Neuronal stem cell (in vitro differentiated cells): ENCODE measurements at regions not wholly inside any gene's neighbourhood (a gene's known extent, or its start where the extent isn't known, plus 50 kb on each side); places are given as distances from the start of the nearest gene placed in this dataset.
A peak's percentile ranks its signal among the peaks of the same experiment; 100 is the strongest.

Source experiments
- DNase-seq: peaks from one replicate; pipeline ENCODE4 v3.0.0-alpha.2; 2013; ENCODE audit warnings: low spot score
- H2AFZ ChIP-seq: one replicate; pipeline ENCODE4 v1.6.1; 2013; ENCODE audit warnings: mild to moderate bottlenecking, low read length, inconsistent platforms
- H2AK5ac ChIP-seq: 2 replicates; pipeline ENCODE4 v1.6.1; 2013; ENCODE audit warnings: low read depth, mild to moderate bottlenecking, inconsistent platforms, low read length, moderate library complexity, mixed read lengths
- H2BK120ac ChIP-seq: 2 replicates; pipeline ENCODE4 v1.6.1; 2013; ENCODE audit warnings: low read depth, mild to moderate bottlenecking, inconsistent platforms, low read length, moderate library complexity, mixed read lengths
- H2BK12ac ChIP-seq: one replicate; pipeline ENCODE4 v1.6.1; 2013; ENCODE audit warnings: low read length, inconsistent platforms
- H2BK15ac ChIP-seq: 2 replicates; pipeline ENCODE4 v1.6.1; 2013; ENCODE audit warnings: mild to moderate bottlenecking, low read length, inconsistent platforms, mixed read lengths
- H2BK5ac ChIP-seq: one replicate; pipeline ENCODE4 v1.6.1; 2013; ENCODE audit warnings: inconsistent platforms, mild to moderate bottlenecking, low read length, moderate library complexity
- H3K14ac ChIP-seq: one replicate; pipeline ENCODE4 v1.6.1; 2013; ENCODE audit warnings: low read length, inconsistent platforms
- H3K18ac ChIP-seq: 2 replicates; pipeline ENCODE4 v1.6.1; 2013; ENCODE audit warnings: low read length, inconsistent platforms
- H3K23ac ChIP-seq: 2 replicates; pipeline ENCODE4 v1.6.1; 2013; ENCODE audit warnings: low read depth, mild to moderate bottlenecking, mixed read lengths, low read length, inconsistent platforms; ENCODE audit not compliant: poor library complexity
- H3K27ac ChIP-seq: replicated peaks from 3 replicates; pipeline ENCODE4 v1.5.1; 2013; ENCODE audit warnings: low read length, inconsistent platforms
- H3K27me3 ChIP-seq, 3 experiments: 2 replicates each; pipeline ENCODE4 v1.6.1; 2013; ENCODE audit warnings: low read length in 3 of 3, mild to moderate bottlenecking in 2 of 3, inconsistent platforms in 1 of 3, low read depth in 1 of 3, mixed read lengths in 1 of 3, moderate library complexity in 1 of 3; ENCODE audit not compliant: control insufficient read depth in 3 of 3, insufficient read depth in 3 of 3
- H3K36me3 ChIP-seq, 2 donors: replicated peaks in 1 of 2; 2 replicates each; pipeline ENCODE4 v1.6.1; 2013; ENCODE audit warnings: low read length in 2 of 2; ENCODE audit not compliant: control insufficient read depth in 2 of 2, insufficient read depth in 2 of 2
- H3K4ac ChIP-seq: 2 replicates; pipeline ENCODE4 v1.6.1; 2013; ENCODE audit warnings: inconsistent platforms, mild to moderate bottlenecking, low read length, moderate library complexity
- H3K4me1 ChIP-seq, 2 donors: 1 replicate in 1 of 2; 2 replicates in 1 of 2; pipeline ENCODE4 v1.6.1; 2013; ENCODE audit warnings: low read length in 2 of 2, low read depth in 1 of 2; ENCODE audit not compliant: control insufficient read depth in 2 of 2, insufficient read depth in 1 of 2
- H3K4me2 ChIP-seq: one replicate; pipeline ENCODE4 v1.6.1; 2013; ENCODE audit warnings: mild to moderate bottlenecking, low read length, inconsistent platforms; ENCODE audit not compliant: insufficient read depth, poor library complexity, severe bottlenecking
- H3K4me3 ChIP-seq, 2 donors: 2 replicates each; pipeline ENCODE4 v1.5.1; 2013; ENCODE audit warnings: low read length in 2 of 2, mild to moderate bottlenecking in 2 of 2, inconsistent platforms in 1 of 2, moderate library complexity in 1 of 2
- H3K79me1 ChIP-seq: one replicate; pipeline ENCODE4 v1.6.1; 2013; ENCODE audit warnings: low read depth, mild to moderate bottlenecking, inconsistent platforms, low read length, moderate library complexity
- H3K9ac ChIP-seq: one replicate; pipeline ENCODE4 v1.6.1; 2013; ENCODE audit warnings: mild to moderate bottlenecking, low read depth, low read length, inconsistent platforms; ENCODE audit not compliant: poor library complexity
- H3K9me3 ChIP-seq, 2 donors: replicated peaks in 1 of 2; 2 replicates each; pipeline versions ENCODE3 to v1.6.1; 2013; ENCODE audit warnings: low read length in 2 of 2, mild to moderate bottlenecking in 2 of 2, inconsistent platforms in 1 of 2, low read depth in 1 of 2, mixed read lengths in 1 of 2, moderate library complexity in 1 of 2; ENCODE audit not compliant: control insufficient read depth in 2 of 2, insufficient read depth in 1 of 2
- H4K8ac ChIP-seq: one replicate; pipeline ENCODE4 v1.6.1; 2013; ENCODE audit warnings: low read depth, mild to moderate bottlenecking, inconsistent platforms, low read length, moderate library complexity
- H4K91ac ChIP-seq: one replicate; pipeline ENCODE4 v1.6.1; 2013; ENCODE audit warnings: low read length, low read depth, mild to moderate bottlenecking, inconsistent platforms; ENCODE audit not compliant: poor library complexity
- WGBS, 2 donors: extraction: QIAGEN DNeasy Blood & Tissue Kit; methylation state at CpG; one replicate each; pipeline ENCODE4 v1.1.7; 2013; ENCODE audit warnings: missing lambda C conversion rate in 2 of 2, mixed read lengths in 1 of 2; ENCODE audit not compliant: insufficient read length in 2 of 2, insufficient replicate concordance in 1 of 2; ENCODE audit errors: extremely low coverage in 2 of 2; 5-methylcytosine and 5-hydroxymethylcytosine counted together

DNA sequence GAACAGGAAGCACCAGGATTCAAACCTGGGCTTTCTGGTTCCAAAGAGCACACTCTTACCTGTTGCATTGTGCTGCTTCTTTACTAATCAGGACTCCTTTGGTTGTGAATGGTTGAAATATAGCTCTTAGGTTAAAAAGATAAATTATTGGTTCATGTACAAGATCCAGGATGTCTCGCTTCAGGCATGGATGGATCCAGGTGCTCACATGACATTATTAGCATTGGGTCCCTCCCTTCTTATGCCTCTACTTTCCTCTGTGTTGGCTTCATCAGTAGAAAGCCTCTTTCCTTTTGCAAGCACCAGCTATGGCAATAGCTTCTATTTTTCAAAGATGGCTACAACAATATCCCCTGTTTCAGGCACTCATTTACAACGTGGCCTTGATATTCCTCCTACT lies 217.7 kb upstream of the SULF2 start:
- no peak overlapping the region for H2BK15ac ChIP-seq
- H3K9ac ChIP-seq: no peak overlapping the region
- no peak overlapping the region for H2BK12ac ChIP-seq
- no peak overlapping the region for H4K8ac ChIP-seq
- no peak overlapping the region for H2AFZ ChIP-seq
- no peaks in the 10 kb centered on the region for H3K27me3 ChIP-seq
- no peak overlapping the region for H3K4ac ChIP-seq
- H3K4me1 ChIP-seq: peaks cover 8 to 10% of the 10 kb centered on the region in 2 donors
- no peak overlapping the region for H3K4me3 ChIP-seq
- peaks cover 0 to 2% of the 10 kb centered on the region in 2 donors for H3K9me3 ChIP-seq
- no peak overlapping the region for H2BK5ac ChIP-seq
- DNase-seq: no peak
- no peak overlapping the region for H2AK5ac ChIP-seq
- H3K79me1 ChIP-seq: no peaks in the 10 kb centered on the region
- H3K36me3 ChIP-seq: no peaks in the 10 kb centered on the region
- H2BK120ac ChIP-seq: no peak overlapping the region
- H3K14ac ChIP-seq: no peak overlapping the region
- H3K18ac ChIP-seq: no peak overlapping the region
- H4K91ac ChIP-seq: no peak overlapping the region
- no peak overlapping the region for H3K27ac ChIP-seq
- no peak overlapping the region for H3K23ac ChIP-seq
- no CpG with 5 or more reads among the region's 2 CpGs for WGBS, 2 donors
- H3K4me2 ChIP-seq: no peak overlapping the region

GRCh38 chr20:48002517-48002970 lies 217.3 kb upstream of the SULF2 start:
- no peak overlapping the region for H3K9ac ChIP-seq
- no peak overlapping the region for H3K4me2 ChIP-seq
- H3K9me3 ChIP-seq: peaks cover 0 to 2% of the 10 kb centered on the region in 2 donors
- no peaks in the 10 kb centered on the region for H3K27me3 ChIP-seq
- H4K8ac ChIP-seq: no peak overlapping the region
- no peaks in the 10 kb centered on the region for H3K36me3 ChIP-seq
- no peak overlapping the region for H3K4ac ChIP-seq
- H2BK120ac ChIP-seq: no peak overlapping the region
- H3K4me3 ChIP-seq: no peak overlapping the region
- no peak overlapping the region for H2AFZ ChIP-seq
- H4K91ac ChIP-seq: no peak overlapping the region
- H2BK5ac ChIP-seq: no peak overlapping the region
- H3K27ac ChIP-seq: no peak overlapping the region
- peaks cover 8 to 10% of the 10 kb centered on the region in 2 donors for H3K4me1 ChIP-seq
- H3K18ac ChIP-seq: no peak overlapping the region
- no peak overlapping the region for H2BK12ac ChIP-seq
- no peaks in the 10 kb centered on the region for H3K79me1 ChIP-seq
- H3K23ac ChIP-seq: no peak overlapping the region
- WGBS, 2 donors: no CpG with 5 or more reads among the region's 2 CpGs
- H2AK5ac ChIP-seq: no peak overlapping the region
- no peak for DNase-seq
- no peak overlapping the region for H2BK15ac ChIP-seq
- H3K14ac ChIP-seq: no peak overlapping the region

GRCh38 chr20:47999166-47999565 lies 213.9 kb upstream of the SULF2 start:
- no peak overlapping the region for H3K4me3 ChIP-seq
- no peak overlapping the region for H2AFZ ChIP-seq
- H3K79me1 ChIP-seq: no peaks in the 10 kb centered on the region
- H3K4ac ChIP-seq: no peak overlapping the region
- peaks cover 2 to 3% of the 10 kb centered on the region in 2 donors for H3K9me3 ChIP-seq
- no peak overlapping the region for H2BK12ac ChIP-seq
- H3K9ac ChIP-seq: no peak overlapping the region
- H3K36me3 ChIP-seq: no peaks in the 10 kb centered on the region
- no peak overlapping the region for H3K18ac ChIP-seq
- no peak for DNase-seq
- no peak overlapping the region for H3K4me2 ChIP-seq
- no peaks in the 10 kb centered on the region for H3K27me3 ChIP-seq
- H2BK5ac ChIP-seq: no peak overlapping the region
- H2AK5ac ChIP-seq: no peak overlapping the region
- H3K27ac ChIP-seq: no peak overlapping the region
- peaks cover 8 to 10% of the 10 kb centered on the region in 2 donors for H3K4me1 ChIP-seq
- H2BK120ac ChIP-seq: no peak overlapping the region
- no peak overlapping the region for H4K8ac ChIP-seq
- H3K14ac ChIP-seq: no peak overlapping the region
- H3K23ac ChIP-seq: no peak overlapping the region
- H2BK15ac ChIP-seq: no peak overlapping the region
- no peak overlapping the region for H4K91ac ChIP-seq

DNA sequence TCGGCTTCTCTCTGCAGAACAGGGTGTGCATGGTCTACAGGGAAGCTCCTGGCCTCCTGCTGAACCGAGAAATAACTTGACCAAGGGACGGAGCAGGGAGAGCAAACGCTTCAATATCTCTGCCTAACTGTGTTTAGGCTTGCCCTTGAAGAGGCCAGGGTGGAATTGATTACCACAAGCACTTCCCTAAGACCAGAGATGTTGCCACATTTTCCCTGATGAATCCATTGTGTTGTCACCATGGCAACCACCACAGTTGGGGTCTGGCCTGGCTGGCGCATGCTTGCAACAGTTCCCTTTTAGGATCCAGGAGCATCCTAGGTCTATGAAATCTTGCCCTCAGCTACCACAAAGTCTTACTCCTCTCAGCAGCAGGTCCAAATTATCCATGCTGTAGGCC lies 213.5 kb upstream of the SULF2 start:
- Histone ChIP-seq H2BK5ac (no peak overlapping the region), H2AK5ac (no peak overlapping the region), H4K91ac (no peak overlapping the region), H3K9me3 (peaks cover 3 to 5% of the 10 kb centered on the region in 2 donors), H2BK12ac (no peak overlapping the region), H3K14ac (no peak overlapping the region), H2BK120ac (no peak overlapping the region), H3K4me2 (peak overlapping the region; percentile 30), H3K18ac (no peak overlapping the region), H2AFZ (peak overlapping the region; percentile 63), H3K79me1 (no peaks in the 10 kb centered on the region), H3K4me3 (no peak overlapping the region), H3K23ac (no peak overlapping the region), H4K8ac (no peak overlapping the region), H3K36me3 (no peaks in the 10 kb centered on the region), H3K4ac (no peak overlapping the region), H3K27me3 (no peaks in the 10 kb centered on the region), H3K9ac (no peak overlapping the region), H3K27ac (no peak overlapping the region), H2BK15ac (no peak overlapping the region), H3K4me1 (peaks cover 8 to 10% of the 10 kb centered on the region in 2 donors)
- peak; percentile 45 for DNase-seq
- WGBS, 2 donors: no CpG with 5 or more reads among the region's 5 CpGs
